NCI-H187 treated with DMSO at 0.1 percent for 48 hours (cell line): ENCODE measurements at regions not wholly inside any gene's neighbourhood (a gene's known extent, or its start where the extent isn't known, plus 50 kb on each side); places are given as distances from the start of the nearest gene placed in this dataset.
"Not testable (repeated sequence)": the region's sequence is repeated elsewhere in the genome, so short reads cannot be mapped to it uniquely, and the experiment has no call there.

Experiments
- DNase-seq: peaks from one replicate; lab custom pipeline; 2025; lab: John Stamatoyannopoulos, UW

DNA sequence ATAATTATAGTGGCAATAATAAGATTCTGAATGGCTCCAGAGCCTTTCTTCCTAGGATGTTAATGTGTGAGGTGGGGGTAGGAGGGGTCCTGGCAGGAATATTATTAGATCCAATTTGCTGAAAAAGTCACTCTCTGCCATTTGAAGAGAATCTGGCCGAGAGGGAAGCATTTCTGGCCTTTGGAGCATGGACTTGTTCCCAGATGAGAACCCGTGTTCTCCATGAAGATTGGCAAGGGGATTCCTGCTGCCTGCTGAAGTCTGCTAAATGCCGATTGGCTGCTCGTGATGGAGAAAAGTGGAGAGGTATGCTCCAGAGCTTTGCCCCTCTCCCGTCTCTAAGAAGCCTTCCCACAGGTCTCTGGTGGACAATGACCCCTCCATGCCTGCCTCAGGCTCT is 135.6 kb downstream of the TRIM43 start:
- not testable (repeated sequence) for DNase-seq

DNA sequence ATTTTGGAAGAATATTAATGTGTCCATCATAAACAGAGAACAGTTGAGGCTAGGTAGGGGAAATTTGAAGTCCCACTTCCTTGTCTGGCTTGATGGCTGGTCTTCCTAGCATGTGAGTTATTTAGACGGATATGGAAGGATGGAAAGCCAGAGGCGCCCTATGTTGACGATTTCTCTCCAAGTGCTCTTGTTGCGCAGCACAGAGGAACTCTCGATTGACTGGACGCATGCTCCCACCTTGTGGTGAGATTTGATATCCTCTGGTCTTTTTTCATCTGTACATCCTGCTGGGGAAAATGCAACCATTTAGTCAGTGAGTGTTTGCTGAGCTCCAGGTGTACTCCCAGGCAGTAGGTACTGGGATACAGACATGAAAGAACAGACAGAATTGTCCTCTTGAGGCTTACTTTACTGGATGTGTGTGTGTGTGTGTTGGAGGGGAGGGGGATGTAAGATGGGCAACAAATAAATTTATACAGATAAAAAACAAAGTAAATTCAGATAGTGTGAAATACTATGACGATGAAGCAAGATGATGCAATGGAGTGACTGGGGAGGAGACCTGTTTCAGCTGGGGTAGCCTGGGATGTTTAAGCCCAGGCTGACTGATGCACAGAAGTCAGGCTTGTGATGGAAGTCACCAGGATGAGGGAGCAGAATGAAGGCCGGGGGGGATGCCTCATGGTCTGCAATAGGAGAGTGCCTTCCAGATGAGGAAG is 137.2 kb downstream of the TRIM43 start:
- peak; percentile 17 for DNase-seq

DNA sequence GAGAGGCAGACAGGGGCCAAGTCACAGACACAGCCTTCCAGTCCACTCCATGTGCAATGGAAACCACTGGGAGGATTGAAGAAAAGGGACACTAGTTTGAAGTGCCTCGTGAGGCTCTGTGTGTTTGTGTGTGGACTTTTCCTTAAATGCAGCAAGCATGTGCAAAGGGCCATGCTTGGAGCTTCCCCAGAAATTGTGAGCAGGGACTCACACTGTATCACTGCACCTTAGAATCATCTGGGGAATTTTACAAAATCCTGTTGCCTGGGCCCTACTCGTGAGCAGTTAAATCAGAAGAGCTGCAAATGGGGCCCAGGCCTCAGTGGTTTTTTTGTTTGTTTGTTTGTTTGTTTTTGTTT is 137.8 kb downstream of the TRIM43 start:
- DNase-seq: no peak

DNA sequence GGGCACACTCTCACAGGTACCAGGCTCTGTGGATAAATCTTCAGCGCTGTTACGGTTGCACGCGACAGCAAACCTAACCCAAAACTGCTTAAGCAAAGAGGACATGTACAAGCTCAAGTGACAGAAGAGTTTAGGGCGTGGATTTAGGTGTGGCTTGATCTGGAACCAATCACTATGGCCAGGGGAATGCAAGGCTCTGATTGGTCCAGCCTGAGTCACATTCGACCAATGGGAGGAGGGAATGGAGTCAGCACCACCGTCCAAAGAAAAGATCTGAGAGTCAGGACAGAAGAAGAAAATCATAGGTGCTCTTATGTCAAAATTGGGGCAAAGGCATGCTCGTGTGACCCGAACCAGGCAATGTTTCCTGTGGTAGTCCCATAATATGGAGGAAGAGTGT is 139.0 kb downstream of the TRIM43 start:
- DNase-seq: no peak

DNA sequence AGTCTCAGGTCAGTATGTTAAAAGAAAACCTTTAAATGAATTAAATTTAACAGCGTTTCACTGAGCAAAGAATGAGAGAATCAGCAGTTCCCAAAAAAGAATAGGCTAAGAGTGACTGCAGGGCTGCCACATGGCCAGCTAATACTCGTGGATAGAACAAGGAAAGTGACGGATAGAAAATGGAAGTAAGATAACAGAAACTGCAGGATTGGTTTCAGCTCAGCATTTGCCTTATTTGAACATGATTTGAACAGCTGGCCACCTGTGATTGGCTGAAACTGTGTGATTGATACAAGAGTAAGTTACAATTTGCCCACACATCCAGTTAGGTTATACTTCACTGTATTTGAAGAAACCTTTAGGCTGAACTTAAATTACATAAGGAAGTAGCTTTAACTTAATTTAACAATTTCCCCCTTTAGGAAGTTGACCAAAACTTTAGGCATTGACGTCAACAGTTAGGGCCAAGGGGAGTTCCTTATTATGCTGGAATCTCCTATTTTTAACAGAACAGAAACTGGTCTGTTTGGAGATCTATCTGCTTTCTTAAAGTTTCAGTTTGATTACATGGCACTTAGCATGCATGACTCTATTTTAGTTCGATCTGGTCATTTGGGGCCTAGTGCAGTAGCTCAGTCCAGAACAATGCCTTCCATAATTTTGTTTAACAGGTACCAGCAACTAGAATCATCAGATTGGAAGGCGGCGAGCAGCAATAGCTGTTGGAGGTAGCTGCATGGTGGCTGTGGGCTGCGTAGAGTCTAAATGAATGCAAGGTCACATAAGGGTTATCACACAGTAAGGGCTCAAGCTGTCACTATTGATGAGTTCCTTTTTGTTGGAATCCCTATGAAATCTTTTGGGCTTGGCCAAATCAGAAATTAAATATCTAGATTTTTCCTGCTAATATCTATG is 143.4 kb downstream of the TRIM43 start:
- DNase-seq: no peak

DNA sequence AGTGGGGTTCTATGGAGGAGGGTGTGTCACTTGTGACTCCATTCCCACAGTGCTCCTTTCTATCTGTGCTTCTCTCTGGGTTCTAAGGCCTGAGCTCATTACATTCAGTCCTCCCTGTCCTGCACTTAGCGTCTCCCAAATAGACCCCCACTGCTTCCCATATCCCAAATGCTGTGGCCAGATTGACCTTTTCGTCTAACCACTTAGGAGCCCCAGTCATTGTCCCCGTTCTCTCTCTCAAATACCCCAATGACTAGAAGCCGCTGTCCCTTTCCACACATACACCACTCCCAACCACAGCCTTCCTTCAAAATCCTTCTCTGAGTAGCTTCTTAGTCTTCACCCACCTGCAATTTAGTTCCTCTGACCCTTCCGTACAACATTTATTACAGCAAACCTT is 146.5 kb downstream of the TRIM43 start:
- no peak for DNase-seq

DNA sequence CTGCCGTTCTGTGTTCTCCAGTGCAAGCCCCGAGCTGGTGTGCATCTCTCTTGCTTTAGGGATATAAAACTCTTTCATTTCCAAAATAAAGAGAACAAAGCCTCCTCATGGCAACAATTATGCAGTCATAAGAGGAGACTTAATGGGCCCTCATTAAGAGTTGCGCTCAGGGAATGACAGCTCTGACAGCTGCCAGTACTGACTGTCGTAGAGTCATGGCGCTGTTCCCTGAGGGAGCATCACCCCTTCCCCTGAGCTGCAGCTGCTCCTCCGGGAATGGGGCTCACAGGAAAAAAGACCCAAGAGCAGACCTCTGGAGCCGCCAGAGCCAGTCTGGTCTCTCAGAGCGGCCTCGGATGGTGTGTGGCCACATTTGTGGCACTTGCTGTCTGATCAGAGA is 160.3 kb downstream of the TRIM43 start:
- DNase-seq: not testable (repeated sequence)

DNA sequence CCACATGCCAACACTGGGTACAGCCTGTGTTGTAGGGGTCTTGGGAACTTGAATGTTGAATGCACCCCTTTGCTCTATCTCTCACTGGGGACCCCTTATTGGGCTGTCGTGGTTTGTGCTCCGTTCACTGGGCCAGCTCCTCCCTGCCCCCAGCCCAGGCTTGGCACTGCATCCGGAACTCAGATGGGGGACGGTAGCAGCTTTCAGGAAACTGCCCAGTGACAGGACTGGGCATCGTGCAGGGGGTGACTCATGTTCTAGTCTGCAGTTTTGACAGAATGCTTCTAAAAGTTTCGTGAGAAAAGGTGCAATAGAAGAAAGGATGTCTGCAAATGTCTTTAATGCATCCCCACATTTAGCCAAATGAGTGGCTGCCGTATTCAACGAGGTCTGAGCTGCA is 162.0 kb downstream of the TRIM43 start:
- not testable (repeated sequence) for DNase-seq

DNA sequence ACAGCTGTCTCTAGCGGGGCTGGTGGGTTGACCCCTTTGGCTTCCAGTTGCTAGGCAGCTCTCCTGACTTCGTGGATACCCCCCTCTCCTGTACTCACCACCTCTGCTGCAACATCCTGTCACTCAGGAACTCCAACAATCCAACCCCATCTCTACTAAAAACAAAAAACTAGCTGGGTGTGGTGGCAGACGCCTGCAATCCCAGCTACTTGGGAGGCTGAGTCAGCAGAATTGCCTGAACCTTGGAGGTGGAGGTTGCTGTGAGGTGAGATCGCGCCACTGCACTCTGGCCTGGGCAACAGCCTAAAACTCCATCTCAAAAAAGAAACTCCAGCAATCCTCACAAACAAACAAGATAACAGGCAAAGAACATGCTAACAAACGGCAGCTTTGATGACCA is 162.4 kb downstream of the TRIM43 start:
- not testable (repeated sequence) for DNase-seq

DNA sequence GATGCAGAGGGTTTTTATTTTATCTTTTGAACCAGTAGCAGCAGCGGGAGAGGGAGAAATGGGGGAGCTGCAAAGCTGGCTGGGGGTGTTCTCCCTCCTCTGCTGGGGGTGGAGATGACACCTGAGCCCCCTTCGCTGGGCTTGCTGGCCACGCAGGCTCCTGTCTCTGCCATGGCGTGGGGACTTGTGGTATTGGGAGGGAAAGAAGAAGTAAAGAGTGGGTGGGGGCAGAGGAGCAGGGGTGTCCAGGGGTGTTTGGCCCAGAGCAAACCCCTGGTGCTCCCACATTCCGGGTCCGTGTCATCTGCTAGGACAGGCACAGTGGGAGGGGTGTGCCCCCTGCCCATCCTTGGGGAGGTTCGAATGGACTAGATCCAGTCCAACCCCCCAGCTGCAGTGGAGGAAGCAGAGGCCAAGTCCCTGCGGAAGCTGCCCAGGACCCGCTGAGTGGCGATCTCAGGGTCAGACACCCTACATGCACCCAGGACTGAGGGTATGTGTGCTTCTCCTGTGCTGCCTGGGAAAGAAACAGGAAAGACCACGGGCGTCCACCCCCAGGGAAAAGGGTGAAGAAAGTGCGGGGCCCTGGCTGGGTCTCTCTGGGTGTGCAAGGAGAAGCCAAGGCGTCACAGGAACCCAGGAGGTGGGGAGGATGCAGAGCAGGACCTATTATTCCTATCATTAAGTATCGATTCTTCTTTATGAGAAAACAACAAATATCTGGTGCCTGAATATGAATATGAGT is 163.2 kb downstream of the TRIM43 start:
- not testable (repeated sequence) for DNase-seq

DNA sequence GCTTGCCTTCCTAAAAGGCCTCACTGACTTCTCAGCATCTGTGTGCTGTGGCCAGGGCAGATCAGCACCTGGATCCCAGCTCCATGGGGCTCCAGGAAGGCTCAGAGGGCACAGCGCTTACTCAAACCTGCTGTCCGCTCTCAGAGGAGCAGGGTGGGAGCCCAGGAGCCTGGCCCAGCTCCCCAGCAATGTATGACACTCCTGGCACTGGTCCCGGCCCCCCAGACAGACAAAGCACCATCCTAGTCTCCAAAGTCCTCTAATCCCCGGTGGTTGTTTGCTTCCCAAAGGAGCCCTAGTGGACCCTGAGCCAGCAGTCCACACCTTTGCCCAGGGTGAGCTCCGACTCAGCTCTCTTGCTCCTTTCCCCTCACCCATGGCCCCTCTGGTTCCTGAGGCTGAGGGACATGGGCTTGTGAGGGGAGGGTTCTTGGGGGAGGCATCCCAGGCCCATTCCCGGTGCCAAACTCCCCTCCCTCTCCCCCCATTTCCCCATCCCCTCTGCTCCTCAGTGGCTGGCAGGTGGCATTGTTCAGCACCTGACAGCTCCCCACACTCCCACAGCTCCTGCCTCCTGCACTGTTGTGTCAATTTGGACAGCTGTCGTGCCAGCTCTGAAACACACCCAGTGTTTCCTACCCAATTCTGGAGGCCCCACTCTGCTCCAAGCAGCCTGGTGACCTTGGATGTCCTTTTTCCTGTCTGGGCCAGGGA is 164.3 kb downstream of the TRIM43 start:
- not testable (repeated sequence) for DNase-seq

DNA sequence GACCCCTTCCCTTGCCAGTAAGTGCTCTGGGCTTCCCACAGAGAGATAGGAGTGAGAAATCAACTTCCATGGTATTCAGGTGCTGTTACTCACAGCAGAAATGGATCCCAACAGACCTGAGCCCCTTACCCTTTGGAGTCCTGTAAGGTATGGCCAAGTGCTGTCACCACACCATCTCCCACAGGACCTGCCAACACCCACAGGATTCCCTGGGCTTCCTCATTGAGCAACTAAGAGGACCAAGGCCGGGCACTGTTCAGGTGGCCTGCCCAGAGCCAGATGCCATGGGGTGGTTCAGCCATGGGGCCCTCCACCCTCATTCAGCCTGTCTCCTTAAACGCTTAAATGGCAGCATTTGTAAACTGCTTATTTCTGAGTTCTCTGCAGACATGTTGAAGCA is 166.2 kb downstream of the TRIM43 start:
- no peak for DNase-seq

DNA sequence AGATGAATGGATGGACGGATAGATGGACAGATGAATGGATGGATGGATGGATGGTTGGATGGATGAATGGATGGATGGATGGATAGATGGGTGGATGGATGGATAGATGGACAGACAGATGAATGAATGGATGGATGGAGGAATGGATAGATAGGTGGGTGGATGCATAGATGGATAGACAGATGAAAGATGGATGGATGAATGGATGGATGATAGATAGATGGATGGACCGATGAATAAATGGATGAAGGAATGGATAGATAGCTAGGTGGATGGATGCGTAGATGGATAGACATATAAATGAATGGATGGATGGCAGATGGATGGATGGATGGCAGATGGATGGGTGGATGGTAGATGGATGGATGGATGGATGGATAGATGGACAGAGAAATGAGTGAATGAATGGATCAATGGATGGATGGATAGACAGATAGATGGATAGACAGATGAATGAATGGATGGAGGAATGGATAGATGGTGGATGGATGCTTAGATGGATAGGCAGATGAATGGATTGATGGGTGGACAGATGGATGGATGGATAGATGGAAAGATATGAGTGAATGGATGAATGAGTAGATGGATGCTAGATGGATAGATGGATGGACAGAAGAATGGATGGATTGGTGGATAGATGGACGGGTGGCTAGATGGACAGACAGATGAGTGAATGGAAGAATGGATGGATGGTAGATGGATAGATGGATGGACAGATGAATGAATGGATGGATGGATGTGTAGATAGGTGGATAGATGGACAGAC is 167.9 kb downstream of the TRIM43 start:
- no peak for DNase-seq

DNA sequence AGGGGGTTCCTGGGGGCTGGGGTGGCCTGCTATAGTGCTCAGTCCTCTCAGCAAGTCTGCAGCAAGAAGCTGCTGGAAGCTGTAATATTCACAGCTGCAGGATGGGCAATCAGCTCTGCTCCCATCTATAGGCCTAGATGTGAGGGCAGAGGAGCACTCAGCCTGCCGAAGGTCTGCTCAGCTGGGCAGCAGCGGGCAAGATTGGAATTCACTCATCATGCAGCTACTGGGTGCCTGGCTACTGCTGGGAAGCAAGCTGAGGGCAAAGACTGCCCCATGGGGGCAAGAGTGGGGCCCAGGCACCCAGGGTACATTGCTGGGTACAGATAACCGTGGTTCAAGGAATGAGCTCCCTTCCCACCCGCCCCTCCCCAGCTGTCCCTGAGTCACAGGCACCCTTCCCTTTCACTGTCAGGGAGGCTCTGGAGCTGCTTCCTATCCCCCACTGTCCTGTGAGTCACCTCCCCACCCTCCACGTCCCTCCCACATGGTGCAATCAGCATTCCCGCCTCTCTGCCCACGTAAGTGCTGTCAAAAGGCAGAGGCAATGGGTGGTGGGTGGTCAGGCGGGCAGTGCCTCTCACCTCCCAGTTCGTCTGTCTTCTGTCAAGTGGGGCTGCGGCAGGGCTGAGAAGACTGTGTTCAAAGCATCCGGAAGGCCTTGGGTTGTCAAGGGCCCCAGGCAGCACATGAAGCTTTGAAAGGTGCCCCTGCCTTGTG is 169.2 kb downstream of the TRIM43 start:
- no peak for DNase-seq

DNA sequence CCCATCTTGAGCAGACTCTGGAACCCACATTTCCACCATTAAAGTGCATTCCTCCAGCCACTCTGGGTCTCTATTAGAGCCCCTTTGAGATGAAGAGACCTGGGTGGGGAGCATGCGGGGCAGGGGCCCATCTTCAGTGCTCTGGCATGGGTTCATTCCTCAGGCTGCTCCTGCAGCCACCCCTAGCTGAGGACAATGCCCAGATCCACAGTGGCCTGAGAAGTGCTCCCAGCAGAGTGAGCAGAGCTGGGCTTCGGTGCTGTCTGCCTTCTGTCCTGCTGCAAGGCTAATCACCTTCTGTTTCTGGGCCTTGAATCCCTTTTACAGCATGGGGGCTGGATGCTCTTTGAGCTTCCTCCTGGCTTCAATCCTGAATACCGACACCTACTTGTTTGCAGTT is 169.8 kb downstream of the TRIM43 start:
- no peak for DNase-seq

DNA sequence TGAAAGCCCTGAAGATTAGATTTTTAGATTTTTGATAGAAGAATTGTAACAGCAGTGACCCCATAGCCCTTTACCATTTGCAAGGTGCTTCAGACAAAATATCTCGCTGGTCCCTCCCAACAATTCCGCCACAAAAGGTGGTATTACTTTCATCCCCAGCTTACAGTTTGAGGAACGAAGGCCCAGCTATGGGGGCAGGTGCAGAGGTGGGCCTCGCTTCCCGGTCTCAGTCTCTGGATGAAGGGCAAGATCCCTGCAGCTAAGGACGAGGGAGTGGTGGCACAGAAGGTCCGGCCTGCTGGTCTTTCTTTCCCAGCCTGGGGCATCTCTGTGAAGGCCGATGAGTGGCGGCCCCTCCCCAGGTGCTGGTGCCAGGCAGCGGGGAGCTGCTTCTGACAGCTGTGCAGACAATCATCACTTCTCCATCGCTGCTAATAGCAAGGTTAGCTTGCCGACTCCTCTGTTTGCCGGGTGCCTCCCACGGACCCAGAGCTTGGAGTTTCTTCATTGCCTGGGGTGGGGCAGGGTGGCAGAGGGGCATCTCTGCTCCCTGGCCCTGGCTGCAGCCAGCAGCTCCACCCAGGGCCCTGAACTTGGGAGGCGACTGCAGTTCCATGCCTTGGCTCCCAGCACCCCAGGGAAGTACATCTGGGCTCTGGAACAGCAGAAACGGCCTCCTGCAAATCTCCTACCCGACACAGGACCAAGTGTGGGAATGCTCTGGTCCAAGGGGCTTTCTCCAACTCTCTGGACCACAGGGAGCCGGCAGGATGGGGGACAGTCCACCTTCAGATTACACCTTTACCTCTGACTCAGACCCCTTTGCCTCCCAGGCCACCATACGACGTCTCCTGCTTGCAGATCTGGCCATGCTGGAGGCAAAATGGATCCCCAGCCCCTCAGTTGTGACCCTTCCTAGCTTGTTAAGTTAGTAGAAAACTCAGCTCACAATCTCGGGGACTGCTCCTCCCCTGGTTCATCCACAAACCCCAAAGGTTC is 170.5 kb downstream of the TRIM43 start:
- not testable (repeated sequence) for DNase-seq

DNA sequence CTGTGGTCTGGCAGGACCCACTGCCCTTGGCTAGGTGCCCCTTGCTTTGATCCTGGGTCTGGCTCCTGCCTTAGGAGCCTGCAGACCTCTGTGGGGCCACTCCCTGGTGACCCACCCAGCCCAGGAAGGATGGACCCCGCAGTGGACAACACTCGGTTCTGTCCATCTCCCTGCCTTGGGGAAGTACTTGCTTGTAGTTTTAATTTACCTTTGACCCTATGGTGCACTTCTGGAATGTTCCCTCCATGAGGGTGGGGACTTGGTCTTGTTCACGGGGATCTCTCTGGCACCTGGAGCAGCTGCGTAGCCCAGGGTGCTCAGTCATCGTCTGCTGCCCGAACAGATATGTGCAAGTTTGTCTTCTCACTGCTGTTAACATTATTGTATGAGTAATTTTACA is 171.3 kb downstream of the TRIM43 start:
- not testable (repeated sequence) for DNase-seq

DNA sequence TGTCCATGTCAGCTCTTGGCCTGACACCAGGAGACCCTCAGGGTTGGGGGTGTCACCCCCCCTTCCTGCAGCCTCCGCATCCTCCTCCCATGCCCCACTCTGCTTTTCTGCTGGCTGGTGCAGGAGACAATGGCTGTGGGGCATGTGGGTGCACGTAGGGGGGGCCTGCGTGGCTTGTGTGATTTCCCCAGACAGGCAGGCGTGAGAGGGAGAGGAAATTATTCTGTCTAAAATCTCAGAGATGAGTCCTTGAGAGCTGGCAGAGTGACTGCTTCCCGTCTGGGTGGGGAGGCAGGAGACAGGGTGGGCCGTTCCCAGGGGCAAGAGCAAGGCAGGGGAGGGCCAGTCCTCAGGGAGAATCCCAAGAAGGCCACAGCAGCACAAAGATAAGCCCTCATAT is 173.2 kb downstream of the TRIM43 start:
- DNase-seq: not testable (repeated sequence)
